Liver (tissue), 8 donors: ENCODE measurements at regions not wholly inside any gene's neighbourhood (a gene's known extent, or its start where the extent isn't known, plus 50 kb on each side); places are given as distances from the start of the nearest gene placed in this dataset.
"Not testable (repeated sequence)": the region's sequence is repeated elsewhere in the genome, so short reads cannot be mapped to it uniquely, and the experiment has no call there.

Experiments used
- DNase-seq: peaks from one replicate; pipeline ENCODE4 v3.0.0-alpha.2; 2017; ENCODE audit warnings: low spot score
- H3K27ac ChIP-seq, 2 donors: one replicate each; pipeline ENCODE4 v1.7.0; 2013; ENCODE audit warnings: inconsistent platforms in 2 of 2, low read length in 2 of 2, control low read depth in 1 of 2, low read depth in 1 of 2, mild to moderate bottlenecking in 1 of 2
- H3K27me3 ChIP-seq, 4 donors: one replicate each; pipeline versions ENCODE4 v1.6.1 to v1.7.0; 2013; ENCODE audit warnings: low read length in 3 of 4, inconsistent platforms in 1 of 4, mild to moderate bottlenecking in 1 of 4, moderate library complexity in 1 of 4; ENCODE audit not compliant: control insufficient read depth in 4 of 4, insufficient read depth in 4 of 4
- H3K36me3 ChIP-seq, 4 donors: one replicate each; pipeline versions ENCODE4 v1.6.1 to v1.7.0; 2013; ENCODE audit warnings: low read length in 3 of 4, mild to moderate bottlenecking in 3 of 4, low read depth in 1 of 4, moderate library complexity in 1 of 4; ENCODE audit not compliant: control insufficient read depth in 4 of 4, insufficient read depth in 3 of 4
- H3K4me1 ChIP-seq, 4 donors: one replicate each; pipeline versions ENCODE4 v1.6.1 to v1.7.0; 2013; ENCODE audit warnings: low read length in 3 of 4, mild to moderate bottlenecking in 3 of 4, moderate library complexity in 1 of 4; ENCODE audit not compliant: control insufficient read depth in 4 of 4, insufficient read depth in 4 of 4
- H3K4me3 ChIP-seq, 3 donors: one replicate each; pipeline versions ENCODE4 v1.6.1 to v1.7.0; 2013; ENCODE audit warnings: low read length in 3 of 3, control low read depth in 1 of 3, low read depth in 1 of 3, mild to moderate bottlenecking in 1 of 3
- H3K9ac ChIP-seq, 2 donors: one replicate each; pipeline ENCODE4 v1.7.0; 2013; ENCODE audit warnings: low read length in 2 of 2, mild to moderate bottlenecking in 2 of 2, moderate library complexity in 2 of 2, control low read depth in 1 of 2, low read depth in 1 of 2
- H3K9me3 ChIP-seq, 4 donors: one replicate each; pipeline versions ENCODE4 v1.6.1 to v1.7.0; 2013; ENCODE audit warnings: low read length in 3 of 4; ENCODE audit not compliant: control insufficient read depth in 4 of 4
- ATF3 ChIP-seq: IDR thresholded peaks from 2 replicates; pipeline ENCODE4 v1.6.1; 2016; ENCODE audit warnings: antibody characterized with exemption
- CTCF ChIP-seq: fragments of 150-350 bp; IDR thresholded peaks from 2 replicates; pipeline ENCODE4 v1.5.1; 2017; ENCODE audit warnings: improper control_type of control experiment, low read depth, low read length; ENCODE audit not compliant: missing input control
- FOXA2 ChIP-seq: IDR thresholded peaks from 2 replicates; pipeline ENCODE4 v1.6.1; 2016; ENCODE audit warnings: antibody characterized with exemption
- JUND ChIP-seq, 2 donors: IDR thresholded peaks; 2 replicates each; pipeline ENCODE4 v1.6.1; 2016; ENCODE audit warnings: antibody characterized with exemption in 2 of 2
- MAX ChIP-seq: IDR thresholded peaks from 2 replicates; pipeline ENCODE4 v1.6.1; 2016; ENCODE audit warnings: antibody characterized with exemption
- RAD21 ChIP-seq, 2 donors: IDR thresholded peaks; 2 replicates each; pipeline ENCODE4 v1.6.1; 2016; ENCODE audit warnings: antibody characterized with exemption in 2 of 2, mild to moderate bottlenecking in 2 of 2
- REST ChIP-seq: IDR thresholded peaks from 2 replicates; pipeline ENCODE4 v1.6.1; 2016; ENCODE audit warnings: antibody characterized with exemption, mild to moderate bottlenecking
- SP1 ChIP-seq: IDR thresholded peaks from 2 replicates; pipeline ENCODE4 v1.6.1; 2018; ENCODE audit warnings: antibody characterized with exemption, mild to moderate bottlenecking
- TAF1 ChIP-seq: conservative IDR thresholded peaks from 2 replicates; pipeline ENCODE4 v1.6.1; 2016; ENCODE audit warnings: antibody characterized with exemption, mild to moderate bottlenecking
- YY1 ChIP-seq: IDR thresholded peaks from 2 replicates; pipeline ENCODE4 v1.6.1; 2016; ENCODE audit warnings: antibody characterized with exemption, mild to moderate bottlenecking
- WGBS: extraction: QIAGEN DNeasy Blood & Tissue Kit; methylation state at CpG from one replicate; pipeline ENCODE4 v1.1.7; 2013; 5-methylcytosine and 5-hydroxymethylcytosine counted together
- donor health status: healthy.
- donor health status: healthy.
- donor health status: healthy.
- donor health status: healthy.
- donor health status: healthy.

GRCh38 chr4:78661921-78662521 is 110.5 kb downstream of the ANXA3 start (continued):
- TF ChIP-seq SP1 (peak; percentile 64), REST (peak; percentile 24), JUND (IDR thresholded peaks at IDR 0.05) (no peak), ATF3 (peak; percentile 18)

GRCh38 chr4:78662658-78663057 is 111.1 kb downstream of the ANXA3 start:
- TF ChIP-seq ATF3, result no peak
- no peak for TF ChIP-seq MAX
- no peak for TF ChIP-seq CTCF
- TF ChIP-seq TAF1, result no peak
- no peak for TF ChIP-seq FOXA2
- TF ChIP-seq YY1, result no peak
- no peak for TF ChIP-seq RAD21 (IDR thresholded peaks at IDR 0.05)
- no peak for TF ChIP-seq REST
- TF ChIP-seq JUND (IDR thresholded peaks at IDR 0.05), result no peak
- DNase-seq, result no peak
- Histone ChIP-seq H3K4me1 (peaks cover 0 to 3% (median 1%) of the 10 kb centered on the region in 4 donors), H3K9ac (no peak overlapping the region), H3K4me3 (no peak overlapping the region), H3K9me3 (no peaks in the 10 kb centered on the region), H3K36me3 (no peaks in the 10 kb centered on the region), H3K27ac (no peak overlapping the region), H3K27me3 (no peaks in the 10 kb centered on the region)
- 96% methylated on average over 1 of the region's 1 CpG for WGBS

GRCh38 chr4:78664296-78664695 is 111.9 kb upstream of the BMP2K start:
- H3K4me3 ChIP-seq, H3K27ac ChIP-seq, H3K27me3 ChIP-seq, H3K9me3 ChIP-seq, DNase-seq, H3K9ac ChIP-seq, H3K36me3 ChIP-seq, H3K4me1 ChIP-seq: not testable (repeated sequence)
- 90% methylated on average over 5 of the region's 5 CpGs for WGBS
